GM12878 (cell line): ENCODE measurements at regions not wholly inside any gene's neighbourhood (a gene's known extent, or its start where the extent isn't known, plus 50 kb on each side); places are given as distances from the start of the nearest gene placed in this dataset.

Experiments
- ATAC-seq: fragments of 200-7000 bp; cut with Tn5 transposase; 3 replicates; pipeline ENCODE4 v1.9.1; 2020; ENCODE audit warnings: mild to moderate bottlenecking, moderate library complexity
- BruUV-seq: library from RNA; stranded (reverse); fragments of 400-500 nt; replicated peaks from 2 replicates; lab custom pipeline; 2021; lab: Mats Ljungman, UMichigan
- CTCF ChIA-PET: fragments of 300-600 bp; sonication (Branson Sonifier 250); formaldehyde crosslinking; extraction: SDS; loops from one replicate; lab custom pipeline; 2021; ENCODE audit warnings: inconsistent platforms; lab: Yijun Ruan, JAX
- POLR2A ChIA-PET: fragments of 350-600 bp; formaldehyde crosslinking; extraction: SDS; loops from one replicate; lab custom pipeline; 2021; ENCODE audit warnings: inconsistent platforms; lab: Charles Lee
- RAD21 ChIA-PET: fragments of 300-600 bp; sonication (Branson Sonifier 250); formaldehyde crosslinking; loops from one replicate; lab custom pipeline; 2023; ENCODE audit warnings: antibody characterized with exemption; ENCODE audit not compliant: unreplicated experiment; lab: Charles Lee
- SMC1A ChIA-PET: fragments of 300-600 bp; sonication (Branson Sonifier 250); formaldehyde crosslinking; loops from one replicate; lab custom pipeline; 2023; ENCODE audit not compliant: unreplicated experiment, uncharacterized antibody; lab: Charles Lee
- DNase-seq: peaks from one replicate; pipeline ENCODE4 v3.0.0-alpha.2; 2011; ENCODE audit warnings: low read depth, low spot score
- FAIRE-seq: peaks from 3 replicates; lab custom pipeline; 2011; peaks lifted over from hg19 to GRCh38; lab: Jason Lieb, UNC
- H2AFZ ChIP-seq: 2 replicates; pipeline ENCODE4 v1.6.0; 2011; ENCODE audit warnings: low read depth, low read length, control low read depth; ENCODE audit not compliant: control insufficient read depth
- H3K27ac ChIP-seq: 2 replicates; pipeline ENCODE4 v1.5.1; 2011; ENCODE audit warnings: control low read depth; ENCODE audit not compliant: control insufficient read depth, insufficient read depth
- H3K27me3 ChIP-seq, 2 experiments: replicated peaks in 1 of 2; 2 replicates each; pipeline versions ENCODE4 v1.6.0 to v1.6.1; 2011; ENCODE audit warnings: low read length in 1 of 2; ENCODE audit not compliant: control insufficient read depth in 2 of 2, insufficient read depth in 2 of 2
- H3K36me3 ChIP-seq, 2 experiments: 2 replicates each; pipeline ENCODE4 v1.5.1; 2011; ENCODE audit warnings: low read length in 1 of 2; ENCODE audit not compliant: control insufficient read depth in 2 of 2, insufficient read depth in 2 of 2
- H3K4me1 ChIP-seq: 2 replicates; pipeline ENCODE4 v1.6.1; 2011; ENCODE audit warnings: mild to moderate bottlenecking, low read length, moderate library complexity, mixed read lengths; ENCODE audit not compliant: control insufficient read depth, insufficient read depth
- H3K4me2 ChIP-seq: 2 replicates; pipeline ENCODE4 v1.6.0; 2011; ENCODE audit warnings: control low read depth; ENCODE audit not compliant: control insufficient read depth, insufficient read depth
- H3K4me3 ChIP-seq: fragments of 200-600 bp; sonication (generic); 2 replicates; pipeline ENCODE4 v1.5.1; 2016
- H3K79me2 ChIP-seq: 2 replicates; pipeline ENCODE4 v1.6.0; 2011; ENCODE audit warnings: low read length; ENCODE audit not compliant: control insufficient read depth, insufficient read depth
- H3K9ac ChIP-seq: 2 replicates; pipeline ENCODE4 v1.8.0; 2011; ENCODE audit warnings: low read length, control low read depth, mixed read lengths; ENCODE audit not compliant: control insufficient read depth, insufficient read depth
- H3K9me3 ChIP-seq: replicated peaks from 3 replicates; pipeline ENCODE4 v1.5.1; 2011; ENCODE audit warnings: mild to moderate bottlenecking, low read length; ENCODE audit not compliant: control insufficient read depth, insufficient read depth
- H4K20me1 ChIP-seq: 2 replicates; pipeline ENCODE4 v1.6.0; 2011; ENCODE audit not compliant: control insufficient read depth, insufficient read depth
- ASH2L ChIP-seq: fragments of 300-600, 200-600 bp; sonication (generic); IDR thresholded peaks from 2 replicates; pipeline ENCODE4 v1.6.1; 2017; ENCODE audit warnings: low read depth, mild to moderate bottlenecking, borderline replicate concordance
- ATF2 ChIP-seq: IDR thresholded peaks from 2 replicates; pipeline ENCODE4 v1.6.1; 2012; ENCODE audit warnings: low read length, inconsistent platforms
- HCFC1 ChIP-seq: fragments of 150-350 bp; IDR thresholded peaks from 2 replicates; pipeline ENCODE4 v1.6.1; 2014; ENCODE audit warnings: low read length
- HSF1 ChIP-seq: fragments of 150-350 bp; IDR thresholded peaks from 2 replicates; pipeline ENCODE4 v1.6.1; 2014; ENCODE audit warnings: mild to moderate bottlenecking, low read depth, low read length
- KDM1A ChIP-seq: fragments of 200-600 bp; sonication (generic); IDR thresholded peaks from 2 replicates; pipeline ENCODE4 v1.6.1; 2016; ENCODE audit warnings: borderline replicate concordance
- MTA3 ChIP-seq: IDR thresholded peaks from 2 replicates; pipeline ENCODE4 v1.6.1; 2012; ENCODE audit warnings: low read length, inconsistent platforms, borderline replicate concordance
- NFIC ChIP-seq: IDR thresholded peaks from 2 replicates; pipeline ENCODE4 v1.6.1; 2012; ENCODE audit warnings: low read depth, mild to moderate bottlenecking, inconsistent platforms, low read length, moderate library complexity
- REST ChIP-seq: IDR thresholded peaks from 2 replicates; pipeline ENCODE4 v1.6.1; 2012; ENCODE audit warnings: mild to moderate bottlenecking, low read depth, low read length
- RFX5 ChIP-seq: IDR thresholded peaks from 2 replicates; pipeline ENCODE4 v1.6.1; 2011; ENCODE audit warnings: low read depth, low read length, improper control_type of control experiment
- WRNIP1 ChIP-seq: IDR thresholded peaks from 2 replicates; pipeline ENCODE4 v1.6.1; 2011; ENCODE audit warnings: low read depth, low read length, improper control_type of control experiment, borderline replicate concordance
- WGBS: methylation state at CpG from one replicate; pipeline ENCODE4 v1.1.6; 2016; ENCODE audit warnings: low lambda C conversion rate; ENCODE audit not compliant: insufficient replicate concordance, insufficient coverage; ENCODE audit errors: missing lambda C conversion rate; 5-methylcytosine and 5-hydroxymethylcytosine counted together
- in situ Hi-C: fragments of 300-500 bp; cut with MboI; formaldehyde crosslinking; loops from 9 replicates; pipeline ENCODE4 v1.14.3; 2018; ENCODE audit warnings: mixed read lengths
- intact Hi-C: fragments of 100-400 bp; cut with micrococcal nuclease; formaldehyde crosslinking; loops from one replicate; pipeline ENCODE4 v1.14.2; 2022; ENCODE audit not compliant: unreplicated experiment

GRCh38 chr11:70547386-70547785 is 149.1 kb downstream of the CTTN start:
- Histone ChIP-seq H3K4me3 (no peak overlapping the region), H2AFZ (no peak overlapping the region), H3K27me3 (no peaks in the 10 kb centered on the region; a peak in 1 of 4 replicates), H3K9ac (no peak overlapping the region), H3K27ac (no peak overlapping the region), H3K4me1 (no peaks in the 10 kb centered on the region), H3K9me3 (no peaks in the 10 kb centered on the region), H3K4me2 (no peak overlapping the region), H4K20me1 (no peaks in the 10 kb centered on the region), H3K36me3 (no peaks in the 10 kb centered on the region), H3K79me2 (no peaks in the 10 kb centered on the region)
- no TSS peak for BruUV-seq
- FAIRE-seq (no peak), DNase-seq (no peak), ATAC-seq (no peak)
- 49% methylated on average over 7 of the region's 7 CpGs for WGBS
- in situ Hi-C loops (no loop called here), intact Hi-C loops (no loop called here)
- CTCF ChIA-PET, result interaction anchor here (1.2 kb wide), 1 partner anchor 21 kb away, joined by 3 read pairs; no protein-coding TSS in a partner anchor
- TF ChIP-seq ATF2, result no peak
- TF ChIP-seq MTA3, result no peak
- no peak for TF ChIP-seq REST
- TF ChIP-seq NFIC, result no peak
- TF ChIP-seq WRNIP1, result no peak
- TF ChIP-seq KDM1A, result no peak
- no peak for TF ChIP-seq HCFC1
- no peak for TF ChIP-seq RFX5
- TF ChIP-seq HSF1, result no peak
- no peak for TF ChIP-seq ASH2L
- POLR2A ChIA-PET, result no interaction called here
- SMC1A ChIA-PET, result no interaction called here
- RAD21 ChIA-PET, result no interaction called here
